DOHH2 (cell line): ENCODE measurements at regions not wholly inside any gene's neighbourhood (a gene's known extent, or its start where the extent isn't known, plus 50 kb on each side); places are given as distances from the start of the nearest gene placed in this dataset.

Experiments used
- CTCF ChIP-seq: fragments of 200-600 bp; sonication (generic); IDR thresholded peaks from one replicate; pipeline ENCODE4 v1.5.1; 2014; ENCODE audit warnings: antibody characterized with exemption, mild to moderate bottlenecking, low read depth, low read length; ENCODE audit not compliant: poor library complexity, severe bottlenecking
- EZH2phosphoT487 ChIP-seq: fragments of 200-600 bp; sonication (generic); IDR thresholded peaks from 2 replicates; pipeline ENCODE4 v1.6.1; 2017; ENCODE audit warnings: borderline replicate concordance, mild to moderate bottlenecking, antibody characterized with exemption, low read length, moderate library complexity, mixed read lengths

DNA sequence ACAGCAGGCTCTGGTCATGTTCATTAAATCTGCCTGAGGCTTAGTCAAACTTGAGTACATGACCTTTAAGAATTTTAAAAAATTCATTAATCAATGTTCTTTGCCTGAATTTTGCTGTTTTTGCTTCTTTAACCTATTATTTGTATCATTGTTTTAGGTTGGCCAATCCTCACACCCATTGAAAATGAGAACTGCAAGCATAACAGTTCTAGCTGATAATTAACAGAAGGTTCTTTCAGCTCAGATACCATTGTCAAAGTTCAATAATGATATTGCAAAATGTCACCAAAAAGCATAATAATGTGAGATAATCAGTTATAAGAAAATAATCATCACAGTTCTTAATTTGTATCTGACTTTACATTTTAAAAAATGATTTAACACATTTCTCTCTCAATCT, 583.1 kb downstream of the TFAP2A start:
- no peak for TF ChIP-seq CTCF
- TF ChIP-seq EZH2phosphoT487 = no peak
